GM12878 (cell line): ENCODE measurements at regions not wholly inside any gene's neighbourhood (a gene's known extent, or its start where the extent isn't known, plus 50 kb on each side); places are given as distances from the start of the nearest gene placed in this dataset.

Source experiments
- CHD1 ChIP-seq: IDR thresholded peaks from 2 replicates; pipeline ENCODE4 v1.6.1; 2012; ENCODE audit warnings: low read depth, low read length, improper control_type of control experiment
- EZH2 ChIP-seq: IDR thresholded peaks from 2 replicates; pipeline ENCODE4 v1.6.1; 2012; ENCODE audit warnings: low read depth, mild to moderate bottlenecking, control low read depth, inconsistent platforms, low read length, borderline replicate concordance; ENCODE audit not compliant: control insufficient read depth
- JUNB ChIP-seq: IDR thresholded peaks from 2 replicates; pipeline ENCODE4 v1.6.1; 2016; ENCODE audit warnings: antibody characterized with exemption, mild to moderate bottlenecking
- SIX5 ChIP-seq: IDR thresholded peaks from 2 replicates; pipeline ENCODE4 v1.6.1; 2011; ENCODE audit warnings: mild to moderate bottlenecking, low read depth, low read length, moderate library complexity; ENCODE audit not compliant: severe bottlenecking
- TF ChIP-seq, protein P1 (sequence below): fragments of 450-650 bp; conservative IDR thresholded peaks from 2 replicates; pipeline ENCODE4 v1.6.1; 2017; ENCODE audit warnings: mild to moderate bottlenecking, moderate library complexity

DNA sequence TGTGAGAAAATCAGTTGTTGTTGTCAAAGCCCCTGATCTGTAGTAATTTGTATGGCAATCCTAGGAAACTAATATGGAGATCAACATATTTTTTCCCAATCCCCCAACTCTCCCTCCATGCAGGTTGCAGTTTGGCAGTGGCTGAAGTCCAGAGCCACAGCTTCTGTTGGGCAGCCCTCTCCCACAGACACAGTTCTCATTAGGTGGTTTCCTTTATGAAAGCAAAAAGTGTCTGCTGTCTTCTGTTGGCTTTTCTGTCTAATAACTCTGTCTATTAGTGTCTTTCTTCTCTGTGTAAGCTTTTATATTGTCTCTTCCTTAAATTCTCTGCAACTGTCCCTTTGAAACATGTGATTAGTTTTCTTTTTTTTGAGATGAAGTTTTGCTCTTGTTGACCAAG is 914.3 kb upstream of the NCAM2 start:
- TF ChIP-seq SIX5: no peak
- no peak for TF ChIP-seq JUNB
- TF ChIP-seq, protein P1, sequence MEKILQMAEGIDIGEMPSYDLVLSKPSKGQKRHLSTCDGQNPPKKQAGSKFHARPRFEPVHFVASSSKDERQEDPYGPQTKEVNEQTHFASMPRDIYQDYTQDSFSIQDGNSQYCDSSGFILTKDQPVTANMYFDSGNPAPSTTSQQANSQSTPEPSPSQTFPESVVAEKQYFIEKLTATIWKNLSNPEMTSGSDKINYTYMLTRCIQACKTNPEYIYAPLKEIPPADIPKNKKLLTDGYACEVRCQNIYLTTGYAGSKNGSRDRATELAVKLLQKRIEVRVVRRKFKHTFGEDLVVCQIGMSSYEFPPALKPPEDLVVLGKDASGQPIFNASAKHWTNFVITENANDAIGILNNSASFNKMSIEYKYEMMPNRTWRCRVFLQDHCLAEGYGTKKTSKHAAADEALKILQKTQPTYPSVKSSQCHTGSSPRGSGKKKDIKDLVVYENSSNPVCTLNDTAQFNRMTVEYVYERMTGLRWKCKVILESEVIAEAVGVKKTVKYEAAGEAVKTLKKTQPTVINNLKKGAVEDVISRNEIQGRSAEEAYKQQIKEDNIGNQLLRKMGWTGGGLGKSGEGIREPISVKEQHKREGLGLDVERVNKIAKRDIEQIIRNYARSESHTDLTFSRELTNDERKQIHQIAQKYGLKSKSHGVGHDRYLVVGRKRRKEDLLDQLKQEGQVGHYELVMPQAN: no peak
- no peak for TF ChIP-seq CHD1
- no peak for TF ChIP-seq EZH2
